Glomerular endothelial cell (primary cell): ENCODE measurements at regions not wholly inside any gene's neighbourhood (a gene's known extent, or its start where the extent isn't known, plus 50 kb on each side); places are given as distances from the start of the nearest gene placed in this dataset.
"Not testable (repeated sequence)": the region's sequence is repeated elsewhere in the genome, so short reads cannot be mapped to it uniquely, and the experiment has no call there.

Experiments
- DNase-seq: peaks from one replicate; pipeline ENCODE4 v3.0.0-alpha.2; 2011; ENCODE audit warnings: low read depth, low spot score; ENCODE audit errors: extremely low read depth

DNA sequence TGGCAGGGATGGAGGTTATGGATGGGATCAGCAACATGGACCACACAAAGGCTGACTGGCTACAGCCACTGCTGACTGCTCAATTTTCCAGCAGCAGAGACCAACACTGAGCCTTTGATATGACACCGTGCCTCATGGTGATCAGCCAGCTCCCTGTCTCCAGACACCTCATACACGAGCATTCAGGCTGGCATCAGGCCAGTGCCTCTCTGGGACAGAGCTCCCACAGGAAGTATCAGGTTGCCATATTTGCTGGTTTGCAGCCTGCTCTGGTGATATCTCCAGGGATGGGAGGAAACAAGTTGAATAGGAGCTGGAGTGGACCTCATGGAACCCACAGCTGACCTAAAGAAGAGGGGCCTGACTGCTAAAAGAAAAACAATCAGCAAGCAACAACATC, 471.2 kb upstream of the ATXN7L3B start:
- no peak for DNase-seq

DNA sequence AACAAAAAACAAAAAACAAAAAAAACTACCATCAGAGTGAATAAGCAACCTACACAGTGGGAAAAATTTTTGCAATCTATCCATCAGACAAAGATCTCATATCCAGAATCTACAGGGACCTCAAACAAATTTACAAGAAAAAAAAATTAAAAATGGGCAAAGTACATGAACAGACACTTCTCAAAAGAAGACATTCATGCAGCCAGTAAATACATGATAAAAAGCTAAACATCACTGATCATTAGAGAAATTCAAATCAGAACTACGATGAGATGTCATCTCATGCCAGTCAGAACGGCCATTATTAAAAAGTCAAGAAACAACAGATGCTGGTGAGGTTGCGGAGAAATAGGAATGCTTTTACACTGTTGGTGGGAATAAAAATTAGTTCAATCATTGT, 466.5 kb upstream of the ATXN7L3B start:
- no peak for DNase-seq

DNA sequence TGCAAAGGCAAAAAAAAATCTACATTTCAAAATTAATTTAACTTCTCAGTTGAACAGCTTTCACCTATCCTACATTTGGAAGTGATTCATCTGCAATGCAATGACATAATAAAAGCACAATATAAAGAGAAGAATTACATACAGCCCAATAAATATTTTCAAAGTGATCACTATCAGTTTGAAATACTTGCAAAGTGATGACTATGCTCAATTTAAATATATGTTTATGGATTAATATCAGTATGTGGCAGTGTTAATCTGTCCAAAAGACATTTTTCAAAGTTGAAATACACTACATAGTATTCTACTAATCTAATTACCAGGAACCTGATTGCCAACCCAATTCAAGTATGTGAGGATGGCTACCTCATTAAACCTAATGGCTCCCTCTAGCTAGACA, 460.7 kb upstream of the ATXN7L3B start:
- no peak for DNase-seq

DNA sequence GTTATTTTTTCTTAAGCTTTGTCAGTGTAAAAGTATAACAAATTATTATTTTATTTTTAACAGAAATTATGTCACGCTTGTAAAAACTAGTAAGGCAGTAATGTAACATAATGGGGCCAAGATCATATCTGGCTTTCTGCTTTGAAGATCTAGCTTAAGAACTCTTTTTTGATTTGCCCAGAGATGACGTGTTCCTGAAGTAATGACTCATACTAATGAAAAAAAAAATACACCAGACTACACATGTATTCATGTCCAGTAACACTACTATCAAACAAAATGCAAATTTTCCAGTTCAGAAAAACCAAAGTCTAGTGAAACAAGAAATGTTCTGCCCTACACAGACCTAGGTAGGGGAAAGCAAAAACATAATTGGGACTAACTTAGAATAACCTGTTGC, 432.2 kb upstream of the ATXN7L3B start:
- DNase-seq, result no peak

DNA sequence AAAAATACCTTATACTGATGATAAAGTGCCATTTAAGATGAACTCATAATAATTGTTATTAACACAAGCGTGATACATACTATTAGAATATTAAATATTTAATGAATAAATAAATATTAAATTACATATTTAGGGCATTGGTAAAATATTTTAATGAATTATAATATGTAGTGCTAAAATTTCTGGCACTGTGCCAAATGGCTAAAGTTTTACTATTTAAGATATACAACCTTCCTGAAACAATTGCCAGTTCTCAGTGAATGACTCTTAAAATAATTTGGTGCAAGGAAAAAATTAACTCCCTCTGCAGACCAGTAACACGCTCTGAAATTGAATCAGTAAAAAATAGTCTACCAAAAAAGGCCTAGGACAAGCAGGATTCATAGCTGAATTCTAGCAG, 428.9 kb upstream of the ATXN7L3B start:
- DNase-seq, result no peak

DNA sequence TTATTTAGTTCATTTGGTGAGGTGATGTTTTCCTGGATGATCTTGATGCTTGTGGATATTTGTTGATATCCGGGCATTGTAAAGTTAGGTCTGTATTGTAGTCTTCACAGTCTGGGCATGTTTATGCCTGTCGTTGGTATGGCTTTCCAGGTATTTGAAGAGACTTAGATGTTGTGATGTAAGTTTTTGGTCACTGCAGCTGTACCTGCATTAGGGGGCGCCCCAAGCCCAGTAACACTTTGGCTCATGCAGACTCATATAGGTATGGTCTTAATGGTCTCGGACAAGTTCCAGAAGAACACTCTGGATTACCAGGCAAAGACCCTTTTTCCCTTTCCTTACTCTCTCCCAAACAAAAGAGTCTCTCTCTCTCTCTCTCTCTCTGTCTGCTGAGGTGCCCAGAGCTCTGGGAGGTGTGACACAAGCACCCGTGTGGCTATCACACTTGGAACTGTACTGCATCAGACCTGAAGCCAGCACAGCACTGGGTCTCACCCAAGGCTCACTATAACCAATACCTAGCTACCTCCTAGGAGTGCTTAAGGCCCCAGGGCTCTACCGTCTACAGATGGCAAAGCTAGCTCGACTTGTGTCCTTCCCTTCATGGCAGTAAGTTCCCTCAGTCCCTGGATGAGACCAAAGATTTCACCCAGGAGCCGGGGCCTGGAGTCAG, 425.8 kb upstream of the ATXN7L3B start:
- no peak for DNase-seq

DNA sequence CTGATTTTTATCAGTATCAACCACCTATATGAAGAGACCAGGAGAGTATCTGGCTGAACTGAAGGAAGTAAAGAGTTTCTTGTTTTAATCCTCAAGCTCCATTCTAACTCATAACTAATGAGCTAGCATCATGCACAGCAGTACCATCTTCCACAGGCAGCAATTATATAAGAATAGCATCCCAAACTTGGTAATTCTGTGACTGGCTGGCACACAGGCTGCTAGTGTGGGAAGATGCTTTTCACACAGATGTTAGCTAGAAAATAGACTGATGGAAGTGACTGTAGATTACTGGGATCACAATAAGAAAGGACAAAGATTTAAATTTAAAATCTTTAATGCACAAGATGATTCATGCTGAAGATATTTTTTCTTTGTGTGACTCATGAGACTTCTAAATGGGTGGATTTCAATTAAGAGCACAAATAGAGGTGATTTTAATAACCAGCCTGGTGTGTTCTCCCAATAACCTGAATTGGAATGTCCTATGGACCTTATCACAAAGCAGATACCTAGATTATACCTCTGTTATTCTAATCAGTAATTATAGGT, 417.7 kb upstream of the ATXN7L3B start:
- DNase-seq, result no peak

DNA sequence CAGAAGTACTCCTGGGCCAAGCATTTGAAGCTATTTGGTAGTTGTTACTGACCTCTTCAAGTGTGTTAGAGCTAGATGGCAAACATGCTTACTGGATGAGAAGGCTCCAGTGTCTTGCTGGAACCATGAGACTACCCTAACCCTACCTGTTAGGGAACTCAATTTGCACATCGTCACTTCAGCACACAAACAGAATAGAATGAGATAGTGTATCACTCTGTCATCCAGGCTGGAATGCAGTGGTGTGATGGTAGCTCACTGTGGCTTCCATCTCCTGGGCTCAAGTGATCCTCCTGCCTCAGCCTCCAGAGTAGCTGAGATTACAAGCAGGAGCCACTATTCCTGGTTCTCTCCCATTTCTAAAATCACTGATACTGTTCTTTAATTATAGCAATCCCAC, 417.0 kb upstream of the ATXN7L3B start:
- DNase-seq, result no peak

DNA sequence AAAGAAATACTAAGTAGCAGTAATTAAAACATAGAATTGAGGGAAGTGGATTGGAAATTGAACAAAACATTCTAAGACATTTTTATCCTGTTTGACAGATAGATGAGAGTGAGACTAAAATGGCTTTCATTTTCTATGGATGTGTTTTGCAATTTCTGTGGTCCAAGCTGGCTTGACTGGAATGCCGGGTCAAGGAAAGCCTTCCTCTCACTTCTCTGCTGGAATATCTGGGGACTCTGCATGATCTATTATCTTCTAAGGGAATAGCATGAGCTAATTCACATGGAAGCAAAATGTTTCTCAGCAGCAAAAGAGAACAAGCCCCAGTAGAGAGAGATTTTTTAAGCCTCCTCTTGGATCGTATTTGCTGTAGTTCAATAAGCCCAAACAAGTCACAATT, 407.9 kb upstream of the ATXN7L3B start:
- no peak for DNase-seq

DNA sequence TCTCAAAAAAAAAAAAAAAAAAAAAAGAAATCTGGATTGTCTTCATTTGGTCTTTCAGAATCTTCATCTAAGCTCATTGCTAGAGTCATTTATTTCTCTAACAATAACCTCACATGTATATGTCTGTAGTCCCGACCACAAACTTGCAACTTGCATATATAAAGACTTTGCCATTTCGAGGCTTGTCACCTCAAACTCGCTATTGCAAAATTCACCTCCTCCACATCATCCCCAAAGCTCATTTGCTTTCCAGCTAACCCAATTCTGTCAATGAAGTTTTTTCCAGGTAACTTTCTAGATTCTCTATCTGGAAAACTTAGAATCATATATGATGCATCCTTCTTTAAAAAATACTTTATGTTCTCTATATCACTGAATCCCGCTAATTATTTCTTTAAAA, 393.2 kb upstream of the ATXN7L3B start:
- no peak for DNase-seq

DNA sequence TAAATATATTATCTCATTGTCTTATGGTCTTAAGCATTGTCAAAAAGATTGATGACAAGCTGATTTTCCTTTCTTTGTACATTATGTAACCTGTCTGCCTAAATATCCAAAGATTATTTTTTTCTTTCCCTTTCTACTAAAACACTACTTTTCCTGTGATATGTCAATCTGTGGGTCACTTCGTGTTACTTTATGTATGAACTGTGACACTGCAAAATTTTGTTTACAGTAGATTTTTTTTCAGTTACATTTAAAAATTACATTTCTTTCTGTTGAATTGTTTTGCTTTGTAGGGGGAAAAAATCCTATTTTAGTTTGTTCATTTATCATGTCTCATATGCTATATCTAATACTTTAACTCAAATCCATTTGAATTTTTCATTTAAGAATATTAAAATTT, 392.3 kb upstream of the ATXN7L3B start:
- DNase-seq, result no peak

DNA sequence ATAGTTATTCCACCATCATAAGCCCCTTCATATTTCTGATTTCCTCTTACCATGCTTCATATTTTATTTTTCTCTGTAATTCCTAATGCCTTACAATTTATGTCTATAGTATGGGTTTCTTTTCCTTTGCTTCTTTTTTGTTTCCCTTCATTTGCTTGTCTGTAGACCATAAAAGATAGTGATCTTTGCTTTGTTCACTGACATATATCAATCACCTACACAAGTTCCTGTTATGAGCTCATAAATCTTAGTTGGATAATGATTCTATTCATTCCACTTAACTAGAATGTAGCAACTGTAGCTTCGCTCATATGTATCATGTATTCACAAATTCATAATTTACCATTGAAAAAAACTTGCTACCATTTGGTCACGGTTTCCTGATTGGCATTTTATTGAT, 388.8 kb upstream of the ATXN7L3B start:
- DNase-seq, result no peak

DNA sequence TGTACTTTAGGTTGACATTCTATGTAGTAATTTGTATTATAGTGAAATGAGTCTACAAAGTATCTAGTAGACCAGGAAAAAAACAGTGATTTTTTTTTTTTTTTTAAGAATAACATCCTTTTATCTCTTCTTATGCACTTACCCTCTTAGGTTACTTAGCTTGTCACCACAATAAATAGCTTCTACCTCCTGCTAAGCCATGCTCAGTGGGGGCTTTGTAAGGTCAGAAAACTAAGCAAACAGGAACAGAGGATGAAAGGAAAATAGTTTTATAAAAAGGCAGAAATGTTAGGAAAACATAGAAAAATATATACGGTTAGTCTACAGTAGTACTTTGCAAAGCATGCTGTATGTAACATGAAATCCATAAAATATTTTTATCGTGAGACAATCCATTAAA, 385.3 kb upstream of the ATXN7L3B start:
- DNase-seq, result no peak

DNA sequence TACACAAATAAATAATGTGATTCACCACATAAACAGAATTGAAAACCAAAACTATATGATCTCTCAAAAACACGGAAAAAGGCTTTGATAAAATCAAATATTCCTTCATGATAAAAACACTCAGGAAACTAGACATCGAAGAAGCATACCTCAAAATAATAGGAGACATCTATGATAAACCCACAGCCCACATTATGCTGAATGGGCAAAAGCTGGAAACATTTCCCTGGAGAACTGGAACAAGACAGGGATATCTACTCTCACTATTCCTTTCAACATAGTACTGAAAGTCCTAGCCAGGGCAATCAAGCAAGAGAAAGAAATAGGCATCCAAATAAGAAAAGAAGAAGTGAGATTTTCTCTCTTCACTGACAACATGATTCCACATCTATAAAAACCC, 371.5 kb upstream of the ATXN7L3B start:
- DNase-seq, result no peak

DNA sequence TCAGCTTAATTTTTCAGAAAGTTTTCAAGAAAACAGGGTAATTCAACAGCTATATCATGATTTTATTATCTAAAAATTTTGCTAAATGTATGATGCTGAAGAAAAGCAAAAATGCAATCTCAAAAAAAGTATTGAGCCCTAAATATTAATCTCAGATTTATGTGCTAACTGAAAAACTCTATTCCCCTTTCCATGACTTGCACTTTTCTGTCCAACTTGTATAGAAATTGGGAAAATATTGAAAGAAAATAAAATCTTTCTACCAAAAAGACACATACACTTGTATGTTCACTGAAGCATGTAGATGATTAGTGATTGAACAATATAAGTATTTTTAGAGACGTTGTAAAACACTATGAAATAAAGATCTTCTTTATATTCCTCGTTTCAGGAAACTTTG, 368.0 kb upstream of the ATXN7L3B start:
- no peak for DNase-seq

DNA sequence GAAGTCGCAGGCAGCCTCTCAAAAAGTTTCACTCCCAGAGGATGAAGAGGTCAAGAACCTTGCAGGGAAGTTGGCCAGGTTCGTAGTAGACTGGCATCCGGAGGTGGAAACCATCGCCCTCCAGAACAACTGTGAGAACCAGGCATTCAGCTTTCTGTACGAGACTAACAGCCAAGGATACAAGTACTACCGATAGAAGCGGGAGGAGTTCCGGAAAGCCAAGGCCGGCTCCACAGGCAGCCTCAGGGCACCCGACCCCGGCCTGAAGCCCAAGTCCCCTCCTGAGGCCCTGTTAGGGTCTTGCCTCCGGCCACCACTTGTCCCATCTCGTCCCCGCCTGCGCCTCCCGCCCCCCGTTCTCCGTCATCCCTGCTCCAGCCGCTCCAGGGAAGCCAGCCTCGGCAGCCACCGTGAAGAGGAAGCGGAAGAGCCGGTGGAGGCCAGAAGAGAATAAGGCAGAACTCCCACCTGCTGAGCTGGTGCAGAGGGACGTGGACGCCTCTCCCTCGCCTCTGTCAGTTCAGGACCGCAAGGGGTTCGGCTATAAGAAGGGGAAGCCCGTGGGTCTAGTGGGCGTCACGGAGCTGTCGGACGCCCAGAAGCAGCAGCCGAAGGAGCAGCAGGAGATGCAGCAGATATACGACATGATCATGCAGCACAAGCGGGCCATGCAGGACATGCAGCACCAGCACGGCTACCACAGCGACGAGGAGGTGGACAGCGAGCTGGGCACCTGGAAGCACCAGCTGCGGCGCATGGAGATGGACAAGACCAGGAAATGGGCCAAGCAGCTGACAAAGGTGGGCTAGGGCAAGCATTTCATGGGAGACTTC, 366.8 kb upstream of the ATXN7L3B start:
- DNase-seq, result no peak

DNA sequence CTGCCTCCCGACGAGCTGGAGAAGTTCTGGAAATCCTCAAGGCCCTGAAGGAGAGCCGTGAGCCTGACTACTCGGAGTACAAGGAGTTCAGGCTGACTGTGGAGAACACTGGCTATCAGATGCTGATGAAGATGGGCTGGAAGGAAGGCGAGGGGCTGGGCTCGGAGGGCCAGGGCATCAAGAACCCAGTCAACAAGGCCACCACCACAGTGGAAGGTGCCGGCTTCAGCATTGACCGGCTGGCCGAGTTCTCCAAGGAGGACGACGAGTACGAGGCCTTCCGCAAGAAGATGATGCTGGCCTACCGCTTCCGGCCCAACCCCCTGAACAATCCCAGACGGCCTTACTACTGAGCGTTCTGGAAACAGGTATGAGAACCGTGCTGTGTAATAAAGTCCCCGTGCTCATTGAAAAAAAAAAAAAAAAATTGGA, 366.1 kb upstream of the ATXN7L3B start:
- no peak for DNase-seq

DNA sequence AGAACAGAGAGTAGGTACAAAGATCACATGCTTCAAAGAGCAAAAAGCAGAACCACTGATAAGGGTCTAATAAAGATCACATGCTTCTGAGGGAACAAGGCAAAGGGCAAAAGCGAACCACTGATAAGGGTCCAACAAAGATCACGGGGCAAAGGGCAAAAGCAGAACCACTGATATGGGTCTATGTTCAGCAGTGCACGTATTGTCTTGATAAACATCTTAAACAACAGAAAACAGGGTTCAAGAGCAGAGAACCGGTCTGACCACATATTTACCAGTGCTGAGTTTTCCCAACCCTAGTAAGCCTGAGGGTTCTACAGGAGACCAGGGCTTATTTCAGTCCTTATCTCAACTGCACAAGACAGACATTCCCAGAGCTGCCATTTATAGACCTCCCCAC, 362.7 kb upstream of the ATXN7L3B start:
- DNase-seq, result not testable (repeated sequence)

DNA sequence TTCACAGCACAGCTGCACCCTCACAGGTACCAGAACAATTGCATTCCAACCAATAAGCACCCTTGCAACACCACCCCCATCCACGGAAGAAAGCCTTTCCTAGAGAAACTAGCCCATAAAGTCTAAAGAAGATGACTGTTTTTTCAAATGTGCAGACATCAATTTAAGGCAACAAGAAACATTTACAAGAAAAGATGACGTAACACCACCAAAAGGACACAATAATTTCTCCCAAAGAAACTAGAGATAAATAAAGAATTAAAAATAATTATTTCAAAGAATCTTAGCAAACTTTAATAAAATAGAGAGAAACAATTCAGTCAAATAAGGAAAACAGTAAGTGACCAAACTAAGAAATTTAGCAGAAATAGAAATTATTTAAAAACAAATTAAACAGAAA, 352.3 kb upstream of the ATXN7L3B start:
- no peak for DNase-seq

DNA sequence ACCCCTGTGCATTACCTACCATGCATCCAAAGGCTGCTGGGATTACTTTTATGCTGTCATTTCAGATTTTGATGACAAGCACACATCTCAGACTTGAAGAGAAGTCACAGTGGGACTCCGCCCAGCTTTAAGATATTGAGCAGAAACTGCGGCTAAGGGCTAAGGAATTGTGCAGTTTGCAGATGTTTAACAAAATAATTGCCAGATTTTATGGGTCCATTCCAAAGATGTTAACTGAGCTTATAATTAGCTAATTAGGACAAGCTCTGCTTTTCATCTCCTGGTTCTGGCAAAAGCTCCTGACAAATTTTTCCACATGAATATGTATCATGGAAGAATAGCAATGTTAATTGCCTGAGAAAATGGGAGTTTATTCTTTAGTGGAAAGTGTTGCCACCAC, 344.4 kb upstream of the ATXN7L3B start:
- DNase-seq, result no peak

DNA sequence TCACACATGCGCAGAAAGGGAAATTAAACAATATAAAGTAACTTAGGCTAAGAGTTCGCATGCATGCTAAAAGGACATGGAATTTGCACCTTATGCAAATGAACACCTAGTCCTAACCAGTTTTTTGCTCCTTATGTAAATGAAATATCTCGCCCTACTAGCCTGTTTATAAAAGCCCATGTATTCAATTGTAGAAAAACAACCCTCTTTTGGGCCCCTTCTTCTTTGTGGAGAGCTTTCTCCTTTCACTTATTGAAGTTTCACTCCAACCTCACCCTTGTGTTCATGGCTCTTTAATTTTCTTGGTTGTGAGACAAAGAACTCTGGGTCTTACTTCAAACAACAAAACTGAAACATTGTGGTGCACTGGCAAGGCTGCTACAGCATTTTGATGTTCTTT, 333.4 kb upstream of the ATXN7L3B start:
- DNase-seq, result no peak

DNA sequence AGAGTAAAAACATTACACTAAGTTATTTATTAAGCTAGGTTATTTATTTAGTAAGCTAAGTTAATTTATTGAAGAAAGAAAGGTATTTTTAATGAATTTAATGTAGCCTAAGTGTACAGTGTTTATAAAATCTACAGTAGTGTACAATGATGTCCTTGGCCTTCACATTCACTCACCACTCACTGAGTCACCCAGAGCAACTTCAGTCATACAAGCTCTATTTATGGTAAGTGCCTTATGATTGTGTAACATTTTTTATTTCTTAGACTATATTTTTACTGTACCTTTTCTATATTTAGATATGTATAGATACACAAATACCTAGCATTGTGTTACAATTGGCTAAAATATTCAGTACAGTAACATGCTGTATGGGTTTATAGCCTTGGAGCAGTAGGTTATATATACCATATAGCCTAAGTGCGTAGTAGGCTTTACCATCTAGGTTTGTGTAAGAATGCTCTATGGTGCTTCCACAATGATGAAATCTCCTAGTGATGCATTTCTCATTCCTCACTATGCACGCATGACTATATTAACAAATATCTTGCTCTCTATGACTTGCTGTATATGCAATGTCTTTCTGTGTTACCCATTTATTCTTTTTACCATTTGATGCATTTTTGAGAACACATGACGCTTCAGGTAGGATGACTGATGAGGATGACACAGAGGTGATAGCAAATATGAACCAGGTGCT, 309.6 kb upstream of the ATXN7L3B start:
- no peak for DNase-seq
